ENCODE measurements at regions not wholly inside any gene's neighbourhood (a gene's known extent, or its start where the extent isn't known, plus 50 kb on each side); places are given as distances from the start of the nearest gene placed in this dataset.

- Histone ChIP-seq H3K4me1 (peaks cover 57% of the 10 kb centered on the region), H3K9me3 (peaks cover 2% of the 10 kb centered on the region; the same call in 1 of the 3 replicates), H3K4me2 (peak overlapping the region; percentile 1; the same call in 1 of the 3 replicates), H3K4me3 (no peak overlapping the region), H3K27ac (peak overlapping the region in 1 of 2 experiments; percentile 74; a peak in 3 of 6 replicates)
- TF ChIP-seq CHD4 (IDR thresholded peaks at IDR 0.05; ENCODE audit: borderline replicate concordance), result no peak
- TF ChIP-seq RARB (CRISPR knock-in tag; IDR thresholded peaks at IDR 0.05), result no peak
- no peak for TF ChIP-seq HEYL (CRISPR knock-in tag; IDR thresholded peaks at IDR 0.05)
- TF ChIP-seq GATA3 (IDR thresholded peaks at IDR 0.05; ENCODE audit: borderline replicate concordance), result no peak
- TF ChIP-seq HOXA7 (CRISPR knock-in tag; IDR thresholded peaks at IDR 0.05), result no peak
- no peak for TF ChIP-seq ZSCAN20 (CRISPR knock-in tag; IDR thresholded peaks at IDR 0.05)
- no peak for TF ChIP-seq HES2 (IDR thresholded peaks at IDR 0.05)
- no peak for TF ChIP-seq EHMT2 (IDR thresholded peaks at IDR 0.05; ENCODE audit: low read depth)
- TF ChIP-seq POLR2AphosphoS2 (conservative IDR thresholded peaks at IDR 0.05; ENCODE audit: low read length), result no peak
- TF ChIP-seq PHF8 (IDR thresholded peaks at IDR 0.05; ENCODE audit: borderline replicate concordance, low read depth), result no peak
- no peak for TF ChIP-seq JUN (IDR thresholded peaks at IDR 0.05)
- no peak for TF ChIP-seq HMGXB4 (CRISPR knock-in tag; IDR thresholded peaks at IDR 0.05; ENCODE audit: borderline replicate concordance)
- TF ChIP-seq E2F6 (IDR thresholded peaks at IDR 0.05; ENCODE audit: borderline replicate concordance, low read depth), result no peak
- TF ChIP-seq CBX8 (IDR thresholded peaks at IDR 0.05), result no peak
- ChIA-PET CTCF (interaction anchor here (1.6 to 6.3 kb wide), 4 partner anchors 16 to 384 kb away, joined by 3 to 57 read pairs (median 6); partner anchors contain the start of gene IL6), POLR2A (interaction anchor here (0.6 to 1.9 kb wide), 4 partner anchors 26 to 111 kb away, joined by 3 to 5 read pairs (median 4); partner anchors contain the start of gene IL6)
- 82% methylated on average over 5 of the region's 5 CpGs for WGBS (ENCODE audit: missing lambda C conversion rate)
- ATAC-seq (no peak), DNase-seq (ENCODE audit: low read depth in 1 of 2, low spot score in 1 of 2) (no peak), FAIRE-seq (no peak)
Observed at GRCh38 chr7:22671177-22671879, 55.7 kb upstream of the IL6 start.

GRCh38 chr7:22670422-22670815, 56.6 kb upstream of the IL6 start:
- Histone ChIP-seq H3K27ac (no peak overlapping the region), H3K4me1 (peaks cover 58% of the 10 kb centered on the region), H3K4me2 (no peak overlapping the region), H3K9me3 (peaks cover 2% of the 10 kb centered on the region; the same call in 1 of the 3 replicates), H3K4me3 (no peak overlapping the region)
- TF ChIP-seq HMGXB4 (CRISPR knock-in tag; IDR thresholded peaks at IDR 0.05; ENCODE audit: borderline replicate concordance) (no peak), EP300 (IDR thresholded peaks at IDR 0.05) (no peak), MAZ (IDR thresholded peaks at IDR 0.05; ENCODE audit: borderline replicate concordance, low read depth, low read length) (no peak), CBX2 (IDR thresholded peaks at IDR 0.05; ENCODE audit: borderline replicate concordance, low read depth) (no peak)
- ChIA-PET CTCF (interaction anchor here (0.6 to 6.3 kb wide), 6 partner anchors 17 to 477 kb away, joined by 3 to 57 read pairs (median 6); partner anchors contain the start of gene IL6), POLR2A (no interaction called here)
- WGBS (ENCODE audit: missing lambda C conversion rate), result 79% methylated on average over 1 of the region's 1 CpG
- FAIRE-seq (no peak), DNase-seq (ENCODE audit: low read depth in 1 of 2, low spot score in 1 of 2) (no peak), ATAC-seq (no peak)
